SU-DHL-6 (cell line): ENCODE measurements at regions not wholly inside any gene's neighbourhood (a gene's known extent, or its start where the extent isn't known, plus 50 kb on each side); places are given as distances from the start of the nearest gene placed in this dataset.

Experiments
- CTCF ChIP-seq: fragments of 200-600 bp; sonication (generic); IDR thresholded peaks from one replicate; pipeline ENCODE4 v1.5.1; 2017; ENCODE audit warnings: antibody characterized with exemption, mild to moderate bottlenecking, low read length, moderate library complexity; ENCODE audit not compliant: insufficient read depth, poor library complexity, severe bottlenecking
- EZH2phosphoT487 ChIP-seq: fragments of 200-600 bp; sonication (generic), shearing (Covaris generic); conservative IDR thresholded peaks from 2 replicates; pipeline ENCODE4 v1.6.1; 2018; ENCODE audit warnings: mild to moderate bottlenecking, antibody characterized with exemption, low read length, moderate library complexity, mixed read lengths

GRCh38 chr11:119536801-119537200 lies 113.8 kb upstream of the THY1 start:
- TF ChIP-seq CTCF: no peak
- no peak for TF ChIP-seq EZH2phosphoT487
